Calu3 (cell line): ENCODE measurements at regions not wholly inside any gene's neighbourhood (a gene's known extent, or its start where the extent isn't known, plus 50 kb on each side); places are given as distances from the start of the nearest gene placed in this dataset.

Experiments used
- BruUV-seq: library from RNA; stranded (reverse); fragments of 400-500 nt; replicated peaks from 2 replicates; lab custom pipeline; 2021; lab: Mats Ljungman, UMichigan
- CTCF ChIA-PET: fragments of 300-600 bp; sonication (Branson Sonifier 250); formaldehyde crosslinking; loops from one replicate; lab custom pipeline; 2022; ENCODE audit warnings: antibody characterized with exemption; lab: Charles Lee
- DNase-seq: peaks from one replicate; pipeline ENCODE4 v3.0.0; 2022
- H3K27ac Mint-ChIP-seq: one replicate; pipeline ENCODE4 v1.8.0; 2022; ENCODE audit warnings: mixed read lengths; ENCODE audit not compliant: unreplicated experiment
- H3K27me3 Mint-ChIP-seq: one replicate; pipeline ENCODE4 v1.8.0; 2022; ENCODE audit warnings: mixed read lengths; ENCODE audit not compliant: unreplicated experiment
- H3K36me3 Mint-ChIP-seq: one replicate; pipeline ENCODE4 v1.8.0; 2022; ENCODE audit warnings: mild to moderate bottlenecking, moderate library complexity, mixed read lengths; ENCODE audit not compliant: insufficient read depth, unreplicated experiment
- H3K4me1 Mint-ChIP-seq: one replicate; pipeline ENCODE4 v1.8.0; 2022; ENCODE audit warnings: mild to moderate bottlenecking, low read depth, mixed read lengths; ENCODE audit not compliant: unreplicated experiment
- H3K4me3 Mint-ChIP-seq: one replicate; pipeline ENCODE4 v1.8.0; 2022; ENCODE audit warnings: mild to moderate bottlenecking, low read depth, moderate library complexity, mixed read lengths; ENCODE audit not compliant: unreplicated experiment
- H3K9me3 Mint-ChIP-seq: one replicate; pipeline ENCODE4 v1.8.0; 2022; ENCODE audit warnings: low read depth, mixed read lengths; ENCODE audit not compliant: unreplicated experiment
- intact Hi-C: fragments of 100-400 bp; cut with micrococcal nuclease; formaldehyde crosslinking; loops from one replicate; pipeline ENCODE4 v1.10.0; 2022; ENCODE audit not compliant: unreplicated experiment
- TF ChIP-seq, protein P1 (sequence below): fragments of 200-600 bp; IDR thresholded peaks from one replicate; pipeline ENCODE4 v1.8.0; 2022; ENCODE audit warnings: antibody characterized with exemption; ENCODE audit not compliant: unreplicated experiment

DNA sequence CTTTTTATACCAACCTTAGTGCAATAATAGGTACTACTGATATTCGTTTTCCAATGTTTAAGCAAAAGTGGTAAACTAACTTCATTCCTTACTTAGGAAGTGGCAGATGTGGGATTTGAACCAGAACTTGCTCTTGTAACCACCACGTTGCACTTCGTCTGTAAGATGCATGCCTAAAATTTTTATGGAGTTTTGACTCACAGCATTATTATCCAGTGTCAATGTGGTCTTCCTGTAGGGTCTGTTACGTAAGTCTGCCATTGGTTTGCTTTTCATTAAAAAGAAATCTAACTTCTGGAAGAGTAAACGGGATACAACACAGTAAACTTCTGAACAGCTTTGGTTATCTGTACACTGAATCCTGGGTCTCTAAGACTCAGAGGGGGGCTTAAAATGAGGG, 521.0 kb upstream of the WWC1 start:
- Mint-ChIP-seq H3K4me1 (no peaks in the 10 kb centered on the region), H3K27me3 (peaks cover 46% of the 10 kb centered on the region), H3K36me3 (no peaks in the 10 kb centered on the region), H3K4me3 (no peak overlapping the region), H3K27ac (no peak overlapping the region), H3K9me3 (no peaks in the 10 kb centered on the region)
- no peak for DNase-seq
- CTCF ChIA-PET: no interaction called here
- intact Hi-C loops: no loop called here
- BruUV-seq: no TSS peak
- TF ChIP-seq, protein P1, sequence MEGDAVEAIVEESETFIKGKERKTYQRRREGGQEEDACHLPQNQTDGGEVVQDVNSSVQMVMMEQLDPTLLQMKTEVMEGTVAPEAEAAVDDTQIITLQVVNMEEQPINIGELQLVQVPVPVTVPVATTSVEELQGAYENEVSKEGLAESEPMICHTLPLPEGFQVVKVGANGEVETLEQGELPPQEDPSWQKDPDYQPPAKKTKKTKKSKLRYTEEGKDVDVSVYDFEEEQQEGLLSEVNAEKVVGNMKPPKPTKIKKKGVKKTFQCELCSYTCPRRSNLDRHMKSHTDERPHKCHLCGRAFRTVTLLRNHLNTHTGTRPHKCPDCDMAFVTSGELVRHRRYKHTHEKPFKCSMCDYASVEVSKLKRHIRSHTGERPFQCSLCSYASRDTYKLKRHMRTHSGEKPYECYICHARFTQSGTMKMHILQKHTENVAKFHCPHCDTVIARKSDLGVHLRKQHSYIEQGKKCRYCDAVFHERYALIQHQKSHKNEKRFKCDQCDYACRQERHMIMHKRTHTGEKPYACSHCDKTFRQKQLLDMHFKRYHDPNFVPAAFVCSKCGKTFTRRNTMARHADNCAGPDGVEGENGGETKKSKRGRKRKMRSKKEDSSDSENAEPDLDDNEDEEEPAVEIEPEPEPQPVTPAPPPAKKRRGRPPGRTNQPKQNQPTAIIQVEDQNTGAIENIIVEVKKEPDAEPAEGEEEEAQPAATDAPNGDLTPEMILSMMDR: no peak

DNA sequence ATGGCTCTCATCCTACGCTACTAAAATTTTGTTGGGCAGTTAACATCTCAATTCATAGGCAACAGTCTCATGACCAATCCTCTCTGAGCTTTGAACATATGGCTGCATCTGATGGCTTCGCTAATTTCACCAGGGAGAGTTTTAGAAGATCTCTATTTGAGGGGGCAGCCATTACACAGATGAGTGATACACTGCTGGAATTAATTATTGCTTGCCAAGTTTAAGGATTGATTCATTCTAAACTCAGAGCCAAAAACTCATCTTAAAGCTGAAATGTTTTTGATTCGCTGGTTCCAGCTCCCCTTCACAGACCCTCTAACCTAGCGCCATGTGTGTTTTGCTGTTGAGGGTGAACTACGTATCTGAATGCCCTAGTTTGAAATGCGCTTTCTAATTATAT, 519.9 kb upstream of the WWC1 start:
- CTCF ChIA-PET: no interaction called here
- Mint-ChIP-seq H3K9me3 (no peaks in the 10 kb centered on the region), H3K4me1 (no peaks in the 10 kb centered on the region), H3K27me3 (peaks cover 35% of the 10 kb centered on the region), H3K27ac (no peak overlapping the region), H3K36me3 (no peaks in the 10 kb centered on the region), H3K4me3 (no peak overlapping the region)
- BruUV-seq: no TSS peak
- intact Hi-C loops: no loop called here
- DNase-seq: no peak
- TF ChIP-seq, protein P1: no peak

DNA sequence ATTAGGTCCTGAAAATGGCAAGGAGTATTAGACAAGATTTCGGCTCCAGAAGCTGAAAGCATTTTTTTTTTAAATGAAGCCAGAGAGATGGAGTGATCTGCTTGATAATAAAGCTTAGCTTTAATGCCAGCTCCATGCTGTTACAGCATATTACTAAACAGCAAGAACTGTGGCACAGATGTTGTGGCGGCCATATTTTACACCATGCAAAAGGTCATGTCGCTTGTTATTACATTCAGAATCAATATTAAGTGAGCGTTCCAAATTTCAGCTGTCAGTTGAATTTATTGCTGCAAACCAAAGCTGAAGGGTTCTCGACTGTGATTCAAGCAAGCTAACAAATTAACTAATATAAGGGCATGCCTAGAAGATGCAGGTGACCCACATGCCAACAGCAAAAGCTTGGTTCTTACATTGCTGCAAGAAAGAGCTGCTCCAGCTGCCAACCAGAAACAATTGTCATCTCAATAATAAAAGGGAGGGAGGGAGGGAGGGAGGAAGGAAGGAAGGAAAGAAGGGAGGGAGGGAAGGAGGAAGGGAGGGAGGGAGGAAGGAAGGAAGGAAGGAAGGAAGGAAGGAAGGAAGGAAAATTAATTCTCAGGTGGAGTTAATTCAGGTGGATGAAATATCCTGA, 517.7 kb upstream of the WWC1 start:
- no peak overlapping the region for H3K27ac Mint-ChIP-seq
- TF ChIP-seq, protein P1: no peak
- no TSS peak for BruUV-seq
- no peaks in the 10 kb centered on the region for H3K9me3 Mint-ChIP-seq
- H3K4me1 Mint-ChIP-seq: no peaks in the 10 kb centered on the region
- no peak overlapping the region for H3K4me3 Mint-ChIP-seq
- H3K36me3 Mint-ChIP-seq: no peaks in the 10 kb centered on the region
- H3K27me3 Mint-ChIP-seq: peaks cover 50% of the 10 kb centered on the region
- DNase-seq: no peak
- CTCF ChIA-PET: interaction anchor here (0.5 kb wide), 1 partner anchor 493 kb away, joined by 3 read pairs; no protein-coding TSS in a partner anchor
- intact Hi-C loops: no loop called here

DNA sequence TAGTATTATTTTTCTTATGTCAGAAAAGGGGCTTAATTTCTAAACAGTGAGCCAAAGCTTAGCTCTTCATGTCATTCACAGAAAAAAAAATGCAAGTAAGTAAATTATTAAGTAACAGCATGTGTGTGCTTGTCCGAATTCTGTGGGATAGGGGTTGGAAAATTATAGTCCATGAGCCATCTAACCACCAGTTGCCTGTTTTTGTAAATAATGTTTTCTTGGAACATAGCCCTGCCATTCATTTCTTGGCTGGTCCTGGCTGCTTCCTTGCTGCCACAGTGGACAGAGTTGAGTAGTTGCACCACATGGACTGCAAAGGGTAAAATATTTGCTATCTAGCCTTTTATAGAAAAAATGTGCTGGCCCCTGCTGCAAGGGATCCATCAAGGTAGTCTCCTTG, 513.7 kb upstream of the WWC1 start:
- peaks cover 15% of the 10 kb centered on the region for H3K27me3 Mint-ChIP-seq
- TF ChIP-seq, protein P1: no peak
- H3K27ac Mint-ChIP-seq: no peak overlapping the region
- H3K9me3 Mint-ChIP-seq: no peaks in the 10 kb centered on the region
- DNase-seq: no peak
- no peak overlapping the region for H3K4me3 Mint-ChIP-seq
- intact Hi-C loops: no loop called here
- BruUV-seq: no TSS peak
- no peaks in the 10 kb centered on the region for H3K4me1 Mint-ChIP-seq
- CTCF ChIA-PET: no interaction called here
- no peaks in the 10 kb centered on the region for H3K36me3 Mint-ChIP-seq
